Transverse colon (tissue), 4 donors: ENCODE measurements at regions not wholly inside any gene's neighbourhood (a gene's known extent, or its start where the extent isn't known, plus 50 kb on each side); places are given as distances from the start of the nearest gene placed in this dataset.

Source experiments
- DNase-seq: peaks from one replicate; pipeline ENCODE4 v3.0.0-alpha.2; 2019
- H3K27ac ChIP-seq, 4 donors: fragments of 200-600 bp; sonication (generic); 2 replicates each; pipeline ENCODE4 v1.5.1; 2016 to 2018; ENCODE audit warnings: inconsistent platforms in 4 of 4
- H3K27me3 ChIP-seq: fragments of 200-600 bp; sonication (generic); 2 replicates; pipeline ENCODE4 v1.5.1; 2017; ENCODE audit warnings: inconsistent platforms
- H3K36me3 ChIP-seq, 4 donors: fragments of 200-600 bp; sonication (generic); 2 replicates each; pipeline ENCODE4 v1.5.1; 2017 to 2019; ENCODE audit warnings: inconsistent platforms in 4 of 4
- H3K4me1 ChIP-seq, 4 donors: fragments of 200-600 bp; sonication (generic); 2 replicates each; pipeline ENCODE4 v1.5.1; 2017 to 2020; ENCODE audit warnings: inconsistent platforms in 4 of 4
- H3K4me3 ChIP-seq, 4 donors: fragments of 200-600 bp; sonication (generic); 1 replicate in 1 of 4; 2 replicates in 3 of 4; pipeline versions ENCODE4 v1.5.1 to v1.6.1; 2017 to 2019; ENCODE audit warnings: inconsistent platforms in 4 of 4
- H3K9me3 ChIP-seq, 2 donors: fragments of 200-600 bp; sonication (generic); 2 replicates each; pipeline ENCODE4 v1.5.1; 2017 to 2019; ENCODE audit warnings: inconsistent platforms in 2 of 2
- CTCF ChIP-seq, 5 experiments: fragments of 200-600 bp in 3 of 5; fragments of 450-650 bp in 2 of 5; sonication (generic) in 3 of 5; IDR thresholded peaks; 1 replicate in 2 of 5; 2 replicates in 3 of 5; pipeline ENCODE4 v1.5.1; 2016 to 2017; ENCODE audit warnings: antibody characterized with exemption in 5 of 5, inconsistent platforms in 3 of 5, mild to moderate bottlenecking in 2 of 5, moderate library complexity in 1 of 5
- EP300 ChIP-seq: sonication (generic); formaldehyde crosslinking; IDR thresholded peaks from one replicate; pipeline ENCODE4 v1.6.1; 2017; ENCODE audit warnings: antibody characterized with exemption, low read depth
- POLR2A ChIP-seq: fragments of 450-650 bp; IDR thresholded peaks from one replicate; pipeline ENCODE4 v1.6.1; 2016; ENCODE audit warnings: antibody characterized with exemption, mild to moderate bottlenecking, moderate library complexity
- POLR2AphosphoS5 ChIP-seq, 3 donors: sonication (generic); formaldehyde crosslinking; IDR thresholded peaks; one replicate each; pipeline ENCODE4 v1.6.1; 2016; ENCODE audit warnings: antibody characterized with exemption in 3 of 3
- WGBS, 2 donors: methylation state at CpG; one replicate each; pipeline ENCODE4 v1.1.5; 2018; ENCODE audit warnings: low coverage in 1 of 2; 5-methylcytosine and 5-hydroxymethylcytosine counted together
- in situ Hi-C, 4 donors: fragments of 200-750 bp; cut with MboI; loops; one replicate each; pipeline versions ENCODE4 v1.15.0 to v1.15.1; 2017; ENCODE audit warnings: low sequenced_read_pairs in 3 of 4, low pct_ligation_motif_present in 1 of 4, low pct_unique_long_range_greater_than_20kb in 1 of 4
- intact Hi-C: fragments of 100-400 bp; cut with DNase I; formaldehyde crosslinking; loops from one replicate; pipeline ENCODE4 v1.15.1; 2023; ENCODE audit warnings: low total_unique reads

DNA sequence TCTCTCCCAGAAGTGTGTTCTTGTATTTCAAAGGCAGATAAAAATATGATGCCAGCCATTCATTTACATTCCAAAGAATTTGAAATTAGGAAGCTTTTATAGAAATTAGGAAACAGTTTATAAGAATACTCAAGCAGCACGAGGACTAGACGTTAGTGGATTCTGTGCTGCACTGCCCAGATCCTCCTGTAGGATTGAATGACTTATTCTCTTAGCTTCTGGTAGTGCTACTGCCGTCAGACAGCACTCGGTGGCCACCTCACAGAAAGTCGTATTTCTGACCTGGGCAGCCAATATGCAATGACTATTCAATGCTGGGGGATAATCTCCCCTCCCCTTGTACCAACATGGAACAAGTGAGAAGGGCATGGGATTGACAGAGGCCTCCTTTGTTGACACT lies 326.4 kb downstream of the RPL10L start:
- in situ Hi-C loops (loop anchor here in 1 of 4 donors (25.0 kb wide), 1 partner anchor 888 kb away; no protein-coding TSS in a partner anchor), intact Hi-C loops (no loop called here)
- TF ChIP-seq CTCF (IDR thresholded peaks at IDR 0.05) = no peak
- TF ChIP-seq POLR2AphosphoS5 (IDR thresholded peaks at IDR 0.05) = no peak
- TF ChIP-seq EP300 = no peak
- no peak for TF ChIP-seq POLR2A
- no peak for DNase-seq
- H3K27me3 ChIP-seq = no peaks in the 10 kb centered on the region
- no peaks in the 10 kb centered on the region for H3K36me3 ChIP-seq
- H3K4me3 ChIP-seq = no peak overlapping the region
- H3K27ac ChIP-seq = no peak overlapping the region
- no peaks in the 10 kb centered on the region for H3K9me3 ChIP-seq
- H3K4me1 ChIP-seq = no peaks in the 10 kb centered on the region
- WGBS, 2 donors = 40 to 75% methylated on average over 1 to 5 of the region's 5 CpGs

- H3K4me1 ChIP-seq = no peaks in the 10 kb centered on the region
- no peaks in the 10 kb centered on the region for H3K9me3 ChIP-seq
- in situ Hi-C loops (no loop called here), intact Hi-C loops (no loop called here)
- H3K27ac ChIP-seq = no peak overlapping the region
- no peaks in the 10 kb centered on the region for H3K27me3 ChIP-seq
- H3K4me3 ChIP-seq = no peak overlapping the region
- H3K36me3 ChIP-seq = no peaks in the 10 kb centered on the region
- no peak for TF ChIP-seq POLR2A
- TF ChIP-seq POLR2AphosphoS5 (IDR thresholded peaks at IDR 0.05) = no peak
- TF ChIP-seq EP300 = no peak
- TF ChIP-seq CTCF (IDR thresholded peaks at IDR 0.05) = no peak
- no peak for DNase-seq
Observed at GRCh38 chr14:46323404-46323762, 328.2 kb downstream of the RPL10L start.

GRCh38 chr14:46322730-46323403 lies 328.7 kb downstream of the RPL10L start:
- Histone ChIP-seq H3K27me3 (no peaks in the 10 kb centered on the region), H3K4me1 (no peaks in the 10 kb centered on the region), H3K36me3 (no peaks in the 10 kb centered on the region), H3K4me3 (no peak overlapping the region), H3K27ac (no peak overlapping the region), H3K9me3 (no peaks in the 10 kb centered on the region)
- WGBS, 2 donors = 46 to 49% methylated on average over 3 of the region's 3 CpGs
- no peak for DNase-seq
- no peak for TF ChIP-seq POLR2AphosphoS5 (IDR thresholded peaks at IDR 0.05)
- TF ChIP-seq EP300 = no peak
- no peak for TF ChIP-seq POLR2A
- no peak for TF ChIP-seq CTCF (IDR thresholded peaks at IDR 0.05)
- in situ Hi-C loops = no loop called here
- intact Hi-C loops = no loop called here

- H3K27ac ChIP-seq = no peak overlapping the region
Observed at GRCh38 chr14:46322076-46322475, 329.5 kb downstream of the RPL10L start.

More at GRCh38 chr14:46322076-46322475, 329.5 kb downstream of the RPL10L start:
- DNase-seq = no peak
- in situ Hi-C loops = no loop called here
- TF ChIP-seq POLR2AphosphoS5 (IDR thresholded peaks at IDR 0.05) = no peak
- no peak for TF ChIP-seq POLR2A
- no peak for TF ChIP-seq EP300
- TF ChIP-seq CTCF (IDR thresholded peaks at IDR 0.05) = no peak
- no peaks in the 10 kb centered on the region for H3K36me3 ChIP-seq
- no peaks in the 10 kb centered on the region for H3K27me3 ChIP-seq
- intact Hi-C loops = no loop called here
- H3K4me1 ChIP-seq = no peaks in the 10 kb centered on the region
- H3K9me3 ChIP-seq = no peaks in the 10 kb centered on the region
- WGBS, 2 donors = 0 to 17% methylated on average over 1 of the region's 1 CpG
- H3K4me3 ChIP-seq = no peak overlapping the region
